ENCODE measurements at regions not wholly inside any gene's neighbourhood (a gene's known extent, or its start where the extent isn't known, plus 50 kb on each side); places are given as distances from the start of the nearest gene placed in this dataset.

DNA sequence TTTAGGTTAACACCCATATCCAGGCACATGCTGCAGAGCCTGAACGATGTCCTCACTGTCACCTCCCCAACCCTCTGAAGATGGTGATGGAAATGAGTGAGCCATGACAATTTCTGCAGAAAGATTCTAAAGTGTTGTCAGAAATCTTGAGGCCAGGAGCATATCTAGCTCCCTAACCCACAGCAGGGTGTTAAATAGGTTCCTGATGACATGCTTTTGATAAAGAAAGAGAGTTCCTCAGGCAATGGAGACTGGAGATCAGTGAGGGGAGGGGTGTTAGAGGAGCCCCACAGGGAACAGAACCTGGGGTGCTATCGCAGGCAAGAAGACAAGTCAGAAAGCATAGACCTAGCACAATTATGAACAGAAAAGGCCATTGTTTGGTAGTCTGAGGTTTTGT lies 95.7 kb downstream of the ENC1 start:
- no peak overlapping the region for H3K4me3 ChIP-seq (ENCODE audit: low read depth, low read length)
- no peak for DNase-seq (ENCODE audit: low read depth)
- TF ChIP-seq, protein P1, sequence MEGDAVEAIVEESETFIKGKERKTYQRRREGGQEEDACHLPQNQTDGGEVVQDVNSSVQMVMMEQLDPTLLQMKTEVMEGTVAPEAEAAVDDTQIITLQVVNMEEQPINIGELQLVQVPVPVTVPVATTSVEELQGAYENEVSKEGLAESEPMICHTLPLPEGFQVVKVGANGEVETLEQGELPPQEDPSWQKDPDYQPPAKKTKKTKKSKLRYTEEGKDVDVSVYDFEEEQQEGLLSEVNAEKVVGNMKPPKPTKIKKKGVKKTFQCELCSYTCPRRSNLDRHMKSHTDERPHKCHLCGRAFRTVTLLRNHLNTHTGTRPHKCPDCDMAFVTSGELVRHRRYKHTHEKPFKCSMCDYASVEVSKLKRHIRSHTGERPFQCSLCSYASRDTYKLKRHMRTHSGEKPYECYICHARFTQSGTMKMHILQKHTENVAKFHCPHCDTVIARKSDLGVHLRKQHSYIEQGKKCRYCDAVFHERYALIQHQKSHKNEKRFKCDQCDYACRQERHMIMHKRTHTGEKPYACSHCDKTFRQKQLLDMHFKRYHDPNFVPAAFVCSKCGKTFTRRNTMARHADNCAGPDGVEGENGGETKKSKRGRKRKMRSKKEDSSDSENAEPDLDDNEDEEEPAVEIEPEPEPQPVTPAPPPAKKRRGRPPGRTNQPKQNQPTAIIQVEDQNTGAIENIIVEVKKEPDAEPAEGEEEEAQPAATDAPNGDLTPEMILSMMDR (IDR thresholded peaks at IDR 0.05; ENCODE audit: insufficient read depth, low read depth, low read length, missing control alignments) = no peak

- TF ChIP-seq, protein P1 (IDR thresholded peaks at IDR 0.05; ENCODE audit: insufficient read depth, low read depth, low read length, missing control alignments) = no peak
These were observed 97.1 kb downstream of the ENC1 start for GRCh38 chr5:74543162-74543995.

GRCh38 chr5:74542482-74542881 lies 98.0 kb downstream of the ENC1 start:
- TF ChIP-seq, protein P1 (IDR thresholded peaks at IDR 0.05; ENCODE audit: insufficient read depth, low read depth, low read length, missing control alignments) = no peak
- no peak for DNase-seq (ENCODE audit: low read depth)
- H3K4me3 ChIP-seq (ENCODE audit: low read depth, low read length) = no peak overlapping the region

More at GRCh38 chr5:74543162-74543995, 97.1 kb downstream of the ENC1 start:
- H3K4me3 ChIP-seq (ENCODE audit: low read depth, low read length) = no peak overlapping the region
- no peak for DNase-seq (ENCODE audit: low read depth)

GRCh38 chr5:74541381-74541781 lies 99.1 kb downstream of the ENC1 start:
- no peak for DNase-seq (ENCODE audit: low read depth)
- no peak overlapping the region for H3K4me3 ChIP-seq (ENCODE audit: low read depth, low read length)
- TF ChIP-seq, protein P1 (IDR thresholded peaks at IDR 0.05; ENCODE audit: insufficient read depth, low read depth, low read length, missing control alignments) = no peak

DNA sequence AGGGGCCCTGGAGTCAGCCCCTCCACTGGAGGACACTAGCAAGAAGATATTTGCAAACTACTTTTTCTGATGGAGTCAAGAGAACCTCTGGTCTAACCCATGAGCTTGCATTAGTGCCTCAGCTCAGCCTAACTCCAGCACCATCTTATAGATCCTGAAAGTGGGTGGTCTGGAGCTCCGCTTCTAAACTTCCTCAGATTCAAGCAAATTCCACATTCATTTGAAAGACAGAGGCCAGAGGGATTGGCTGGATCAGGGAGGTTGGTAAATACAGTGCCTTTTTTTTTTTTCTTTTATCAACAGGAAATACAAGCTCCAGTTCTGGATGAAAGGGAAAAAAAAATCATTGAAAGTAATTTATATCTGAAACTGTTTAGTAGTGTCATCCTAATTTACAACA lies 99.9 kb downstream of the ENC1 start:
- TF ChIP-seq, protein P1 (IDR thresholded peaks at IDR 0.05; ENCODE audit: insufficient read depth, low read depth, low read length, missing control alignments) = no peak
- no peak overlapping the region for H3K4me3 ChIP-seq (ENCODE audit: low read depth, low read length)
- no peak for DNase-seq (ENCODE audit: low read depth)

GRCh38 chr5:74539986-74540385 lies 100.5 kb downstream of the ENC1 start:
- TF ChIP-seq, protein P1 (IDR thresholded peaks at IDR 0.05; ENCODE audit: insufficient read depth, low read depth, low read length, missing control alignments) = no peak
- no peak for DNase-seq (ENCODE audit: low read depth)
- H3K4me3 ChIP-seq (ENCODE audit: low read depth, low read length) = no peak overlapping the region
